ENCODE measurements at regions not wholly inside any gene's neighbourhood (a gene's known extent, or its start where the extent isn't known, plus 50 kb on each side); places are given as distances from the start of the nearest gene placed in this dataset.

GRCh38 chrX:8939322-8939721 lies 94.6 kb downstream of the FAM9B start:
- TF ChIP-seq CTCF (IDR thresholded peaks at IDR 0.05 in 4 of 5, conservative IDR thresholded peaks at IDR 0.05 in 1 of 5): no peak
- TF ChIP-seq POLR2A (IDR thresholded peaks at IDR 0.05): no peak

All from gastrocnemius medialis (tissue), 4 donors.